ENCODE measurements at regions not wholly inside any gene's neighbourhood (a gene's known extent, or its start where the extent isn't known, plus 50 kb on each side); places are given as distances from the start of the nearest gene placed in this dataset.

DNA sequence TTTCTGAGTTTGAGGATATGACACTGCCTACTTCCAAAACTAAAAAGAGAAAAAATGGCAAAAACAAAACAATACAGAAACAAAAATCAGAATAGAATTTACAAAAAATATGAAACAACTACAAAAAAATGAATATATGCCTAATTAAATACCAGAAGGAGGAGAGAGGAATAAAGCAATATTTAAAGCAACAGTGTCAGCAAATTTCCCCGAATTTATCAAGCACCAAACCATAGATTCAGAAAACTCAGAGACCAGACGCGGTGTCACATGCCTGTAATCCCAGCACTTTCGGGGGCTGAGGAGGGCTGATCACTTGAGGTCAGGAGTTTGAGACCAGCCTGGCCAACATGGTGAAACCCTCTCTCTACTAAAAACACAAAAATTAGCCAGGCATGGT is 1360.9 kb downstream of the SI start:
- TF ChIP-seq, protein P1, sequence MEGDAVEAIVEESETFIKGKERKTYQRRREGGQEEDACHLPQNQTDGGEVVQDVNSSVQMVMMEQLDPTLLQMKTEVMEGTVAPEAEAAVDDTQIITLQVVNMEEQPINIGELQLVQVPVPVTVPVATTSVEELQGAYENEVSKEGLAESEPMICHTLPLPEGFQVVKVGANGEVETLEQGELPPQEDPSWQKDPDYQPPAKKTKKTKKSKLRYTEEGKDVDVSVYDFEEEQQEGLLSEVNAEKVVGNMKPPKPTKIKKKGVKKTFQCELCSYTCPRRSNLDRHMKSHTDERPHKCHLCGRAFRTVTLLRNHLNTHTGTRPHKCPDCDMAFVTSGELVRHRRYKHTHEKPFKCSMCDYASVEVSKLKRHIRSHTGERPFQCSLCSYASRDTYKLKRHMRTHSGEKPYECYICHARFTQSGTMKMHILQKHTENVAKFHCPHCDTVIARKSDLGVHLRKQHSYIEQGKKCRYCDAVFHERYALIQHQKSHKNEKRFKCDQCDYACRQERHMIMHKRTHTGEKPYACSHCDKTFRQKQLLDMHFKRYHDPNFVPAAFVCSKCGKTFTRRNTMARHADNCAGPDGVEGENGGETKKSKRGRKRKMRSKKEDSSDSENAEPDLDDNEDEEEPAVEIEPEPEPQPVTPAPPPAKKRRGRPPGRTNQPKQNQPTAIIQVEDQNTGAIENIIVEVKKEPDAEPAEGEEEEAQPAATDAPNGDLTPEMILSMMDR (IDR thresholded peaks at IDR 0.05), result no peak
- TF ChIP-seq, protein P2, sequence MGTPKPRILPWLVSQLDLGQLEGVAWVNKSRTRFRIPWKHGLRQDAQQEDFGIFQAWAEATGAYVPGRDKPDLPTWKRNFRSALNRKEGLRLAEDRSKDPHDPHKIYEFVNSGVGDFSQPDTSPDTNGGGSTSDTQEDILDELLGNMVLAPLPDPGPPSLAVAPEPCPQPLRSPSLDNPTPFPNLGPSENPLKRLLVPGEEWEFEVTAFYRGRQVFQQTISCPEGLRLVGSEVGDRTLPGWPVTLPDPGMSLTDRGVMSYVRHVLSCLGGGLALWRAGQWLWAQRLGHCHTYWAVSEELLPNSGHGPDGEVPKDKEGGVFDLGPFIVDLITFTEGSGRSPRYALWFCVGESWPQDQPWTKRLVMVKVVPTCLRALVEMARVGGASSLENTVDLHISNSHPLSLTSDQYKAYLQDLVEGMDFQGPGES (IDR thresholded peaks at IDR 0.05; ENCODE audit: low read depth, low read length), result no peak
- TF ChIP-seq, protein P3, sequence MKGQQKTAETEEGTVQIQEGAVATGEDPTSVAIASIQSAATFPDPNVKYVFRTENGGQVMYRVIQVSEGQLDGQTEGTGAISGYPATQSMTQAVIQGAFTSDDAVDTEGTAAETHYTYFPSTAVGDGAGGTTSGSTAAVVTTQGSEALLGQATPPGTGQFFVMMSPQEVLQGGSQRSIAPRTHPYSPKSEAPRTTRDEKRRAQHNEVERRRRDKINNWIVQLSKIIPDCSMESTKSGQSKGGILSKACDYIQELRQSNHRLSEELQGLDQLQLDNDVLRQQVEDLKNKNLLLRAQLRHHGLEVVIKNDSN (IDR thresholded peaks at IDR 0.05; ENCODE audit: borderline replicate concordance, low read depth), result no peak
- TF ChIP-seq SMC3 (IDR thresholded peaks at IDR 0.05; ENCODE audit: low read depth, low read length), result no peak

Data from SK-N-SH (cell line).